Osteocyte (in vitro differentiated cells): ENCODE measurements at regions not wholly inside any gene's neighbourhood (a gene's known extent, or its start where the extent isn't known, plus 50 kb on each side); places are given as distances from the start of the nearest gene placed in this dataset.
A peak's percentile ranks its signal among the peaks of the same experiment; 100 is the strongest.

ENCODE experiments used
- DNase-seq: peaks from one replicate; pipeline ENCODE4 v3.0.0; 2021; ENCODE audit warnings: mixed read lengths; ENCODE audit not compliant: unreplicated experiment; ENCODE audit errors: extremely low spot score
- H3K27ac Mint-ChIP-seq: one replicate; pipeline ENCODE4 v1.8.0; 2021; ENCODE audit warnings: mild to moderate bottlenecking, mixed read lengths; ENCODE audit not compliant: unreplicated experiment
- H3K27me3 Mint-ChIP-seq: one replicate; pipeline ENCODE4 v1.8.0; 2021; ENCODE audit warnings: mixed read lengths; ENCODE audit not compliant: unreplicated experiment
- H3K36me3 Mint-ChIP-seq: one replicate; pipeline ENCODE4 v1.8.0; 2021; ENCODE audit warnings: mixed read lengths; ENCODE audit not compliant: unreplicated experiment
- H3K4me1 Mint-ChIP-seq: one replicate; pipeline ENCODE4 v1.8.0; 2021; ENCODE audit warnings: mixed read lengths; ENCODE audit not compliant: unreplicated experiment
- H3K4me3 Mint-ChIP-seq: one replicate; pipeline ENCODE4 v1.8.0; 2021; ENCODE audit warnings: mild to moderate bottlenecking, moderate library complexity, mixed read lengths; ENCODE audit not compliant: unreplicated experiment
- H3K9me3 Mint-ChIP-seq: one replicate; pipeline ENCODE4 v1.8.0; 2021; ENCODE audit warnings: mixed read lengths; ENCODE audit not compliant: unreplicated experiment
- TF ChIP-seq, protein P1 (sequence below): fragments of 200-600 bp; sonication (generic); IDR thresholded peaks from 2 replicates; pipeline ENCODE4 v1.5.0; 2021; ENCODE audit warnings: antibody characterized with exemption, mild to moderate bottlenecking, moderate library complexity

DNA sequence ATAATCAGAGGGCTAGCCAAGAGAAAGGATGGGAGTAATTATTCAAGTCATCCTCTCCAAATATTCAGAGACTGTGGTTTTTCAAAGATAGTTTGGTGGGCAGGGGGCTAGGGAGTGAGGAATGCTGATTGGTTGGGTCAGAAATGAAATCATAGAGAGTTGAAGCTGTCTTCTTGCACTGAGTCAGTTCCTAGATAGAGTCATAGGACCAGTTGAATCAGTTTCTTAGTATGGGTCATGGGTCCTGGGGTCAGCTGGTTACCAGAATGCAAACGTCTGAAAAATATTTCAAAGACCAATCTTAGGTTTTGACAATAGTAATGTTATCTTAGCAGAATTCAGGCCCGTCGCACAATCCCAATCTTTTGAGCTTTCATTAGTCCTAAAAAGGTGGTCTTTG, 171.4 kb upstream of the SPATS2L start:
- Mint-ChIP-seq H3K27ac (no peak overlapping the region), H3K9me3 (no peaks in the 10 kb centered on the region), H3K36me3 (peaks cover 4% of the 10 kb centered on the region), H3K4me1 (peaks cover 60% of the 10 kb centered on the region), H3K4me3 (no peak overlapping the region), H3K27me3 (no peaks in the 10 kb centered on the region)
- TF ChIP-seq, protein P1, sequence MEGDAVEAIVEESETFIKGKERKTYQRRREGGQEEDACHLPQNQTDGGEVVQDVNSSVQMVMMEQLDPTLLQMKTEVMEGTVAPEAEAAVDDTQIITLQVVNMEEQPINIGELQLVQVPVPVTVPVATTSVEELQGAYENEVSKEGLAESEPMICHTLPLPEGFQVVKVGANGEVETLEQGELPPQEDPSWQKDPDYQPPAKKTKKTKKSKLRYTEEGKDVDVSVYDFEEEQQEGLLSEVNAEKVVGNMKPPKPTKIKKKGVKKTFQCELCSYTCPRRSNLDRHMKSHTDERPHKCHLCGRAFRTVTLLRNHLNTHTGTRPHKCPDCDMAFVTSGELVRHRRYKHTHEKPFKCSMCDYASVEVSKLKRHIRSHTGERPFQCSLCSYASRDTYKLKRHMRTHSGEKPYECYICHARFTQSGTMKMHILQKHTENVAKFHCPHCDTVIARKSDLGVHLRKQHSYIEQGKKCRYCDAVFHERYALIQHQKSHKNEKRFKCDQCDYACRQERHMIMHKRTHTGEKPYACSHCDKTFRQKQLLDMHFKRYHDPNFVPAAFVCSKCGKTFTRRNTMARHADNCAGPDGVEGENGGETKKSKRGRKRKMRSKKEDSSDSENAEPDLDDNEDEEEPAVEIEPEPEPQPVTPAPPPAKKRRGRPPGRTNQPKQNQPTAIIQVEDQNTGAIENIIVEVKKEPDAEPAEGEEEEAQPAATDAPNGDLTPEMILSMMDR: no peak
- no peak for DNase-seq

DNA sequence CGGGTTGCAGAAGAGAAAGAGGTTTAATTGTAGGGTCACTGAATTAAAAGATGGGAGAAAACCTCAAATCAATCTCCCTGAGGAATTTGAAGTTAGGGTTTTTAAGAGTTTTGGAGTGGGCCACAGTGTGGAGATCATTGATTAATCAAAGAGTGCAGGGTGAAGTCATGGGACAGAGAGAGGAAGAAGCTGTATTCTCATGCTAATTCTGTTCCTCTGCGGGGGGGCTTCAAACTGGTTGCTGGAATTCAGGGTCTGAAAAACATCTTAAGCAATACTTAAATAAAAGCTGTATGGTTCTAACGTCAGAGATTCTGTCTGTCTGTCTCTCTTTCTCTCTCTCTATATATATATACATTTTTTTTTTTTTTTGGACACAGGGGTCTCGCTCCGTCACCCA, 169.8 kb upstream of the SPATS2L start:
- H3K27ac Mint-ChIP-seq: no peak overlapping the region
- TF ChIP-seq, protein P1: no peak
- peaks cover 4% of the 10 kb centered on the region for H3K36me3 Mint-ChIP-seq
- no peak overlapping the region for H3K4me3 Mint-ChIP-seq
- DNase-seq: no peak
- no peaks in the 10 kb centered on the region for H3K9me3 Mint-ChIP-seq
- H3K27me3 Mint-ChIP-seq: no peaks in the 10 kb centered on the region
- peaks cover 54% of the 10 kb centered on the region for H3K4me1 Mint-ChIP-seq

DNA sequence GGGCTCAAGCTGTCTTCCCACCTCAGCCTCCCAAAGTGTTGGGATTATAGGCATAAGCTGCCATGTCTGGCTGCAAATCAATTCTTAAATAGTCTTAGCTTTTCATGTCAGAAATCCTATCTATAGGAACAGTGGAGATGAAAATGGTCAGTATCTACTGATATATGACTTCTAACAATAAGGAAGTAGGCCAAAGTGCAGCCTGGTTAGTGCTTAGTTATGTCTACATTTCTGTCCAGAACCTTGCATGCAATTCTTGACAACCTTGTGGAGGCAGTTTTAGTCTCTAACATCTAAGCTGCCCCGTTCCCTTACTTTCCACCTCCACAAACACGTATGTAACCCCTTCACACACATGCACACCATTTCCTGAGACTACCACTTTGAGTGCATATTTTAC, 169.2 kb upstream of the SPATS2L start:
- Mint-ChIP-seq H3K4me1 (peaks cover 49% of the 10 kb centered on the region), H3K4me3 (no peak overlapping the region), H3K27me3 (no peaks in the 10 kb centered on the region), H3K27ac (peak overlapping the region; percentile 80), H3K36me3 (peaks cover 4% of the 10 kb centered on the region), H3K9me3 (no peaks in the 10 kb centered on the region)
- no peak for DNase-seq
- TF ChIP-seq, protein P1: no peak

DNA sequence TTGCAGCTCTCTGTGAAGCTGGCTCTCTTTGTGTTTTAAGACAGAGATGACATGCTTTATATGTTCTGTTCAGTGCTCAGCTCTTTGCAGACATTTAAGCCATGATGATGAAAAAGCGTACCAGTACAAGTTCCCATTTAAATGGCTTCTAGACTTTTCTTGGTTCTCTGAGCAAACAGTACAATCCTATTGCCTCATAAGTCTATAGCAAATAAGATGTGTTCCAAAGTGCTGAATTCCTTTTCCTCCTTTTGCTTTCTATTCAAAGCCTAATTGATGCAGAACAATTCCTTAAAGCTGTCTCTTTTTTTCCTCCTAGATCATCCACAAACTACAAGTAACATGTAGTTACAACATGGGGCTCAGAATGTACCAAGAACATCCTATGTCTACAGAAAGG, 168.8 kb upstream of the SPATS2L start:
- peak overlapping the region; percentile 80 for H3K27ac Mint-ChIP-seq
- H3K27me3 Mint-ChIP-seq: no peaks in the 10 kb centered on the region
- H3K4me3 Mint-ChIP-seq: no peak overlapping the region
- TF ChIP-seq, protein P1: no peak
- no peak for DNase-seq
- peaks cover 49% of the 10 kb centered on the region for H3K4me1 Mint-ChIP-seq
- H3K36me3 Mint-ChIP-seq: peaks cover 4% of the 10 kb centered on the region
- no peaks in the 10 kb centered on the region for H3K9me3 Mint-ChIP-seq

DNA sequence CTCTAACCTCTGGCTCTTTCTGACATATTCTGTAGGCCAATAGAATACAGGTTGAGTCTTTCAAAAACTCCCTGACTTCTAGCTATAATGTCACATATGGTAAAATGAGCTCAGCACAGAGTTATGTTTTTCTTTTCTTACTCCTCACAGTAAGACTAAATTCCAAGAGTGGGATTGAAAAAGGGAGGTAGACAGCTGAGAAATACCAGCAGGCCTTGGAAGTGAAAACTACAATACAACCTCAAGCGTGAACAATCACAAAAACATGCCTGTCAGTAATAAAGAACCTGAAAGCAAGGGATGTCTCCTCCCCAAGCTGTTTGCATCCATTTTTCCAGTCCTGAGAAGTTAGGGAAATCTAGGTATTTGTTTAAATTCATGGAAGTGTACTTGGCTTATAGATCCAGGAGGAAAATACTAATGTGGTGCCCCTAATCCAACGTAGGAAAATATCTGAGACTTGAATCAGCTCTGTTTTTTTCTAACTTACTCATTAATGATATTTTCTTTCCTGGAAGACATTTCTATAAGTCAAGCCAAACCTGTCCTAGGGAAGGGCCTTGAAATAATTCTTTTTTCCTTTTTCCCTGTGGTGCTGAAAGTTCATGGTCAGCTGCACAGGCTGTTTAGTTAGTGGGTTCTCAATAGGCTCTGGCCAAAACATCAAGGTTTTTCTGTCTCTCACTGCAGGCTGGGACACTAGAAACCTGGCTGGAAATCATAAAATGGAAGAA, 167.9 kb upstream of the SPATS2L start:
- TF ChIP-seq, protein P1: no peak
- H3K9me3 Mint-ChIP-seq: no peaks in the 10 kb centered on the region
- DNase-seq: no peak
- H3K27ac Mint-ChIP-seq: peak overlapping the region; percentile 80
- H3K36me3 Mint-ChIP-seq: peaks cover 4% of the 10 kb centered on the region
- H3K4me1 Mint-ChIP-seq: peaks cover 43% of the 10 kb centered on the region
- H3K27me3 Mint-ChIP-seq: no peaks in the 10 kb centered on the region
- no peak overlapping the region for H3K4me3 Mint-ChIP-seq
